ENCODE measurements at regions not wholly inside any gene's neighbourhood (a gene's known extent, or its start where the extent isn't known, plus 50 kb on each side); places are given as distances from the start of the nearest gene placed in this dataset.

DNA sequence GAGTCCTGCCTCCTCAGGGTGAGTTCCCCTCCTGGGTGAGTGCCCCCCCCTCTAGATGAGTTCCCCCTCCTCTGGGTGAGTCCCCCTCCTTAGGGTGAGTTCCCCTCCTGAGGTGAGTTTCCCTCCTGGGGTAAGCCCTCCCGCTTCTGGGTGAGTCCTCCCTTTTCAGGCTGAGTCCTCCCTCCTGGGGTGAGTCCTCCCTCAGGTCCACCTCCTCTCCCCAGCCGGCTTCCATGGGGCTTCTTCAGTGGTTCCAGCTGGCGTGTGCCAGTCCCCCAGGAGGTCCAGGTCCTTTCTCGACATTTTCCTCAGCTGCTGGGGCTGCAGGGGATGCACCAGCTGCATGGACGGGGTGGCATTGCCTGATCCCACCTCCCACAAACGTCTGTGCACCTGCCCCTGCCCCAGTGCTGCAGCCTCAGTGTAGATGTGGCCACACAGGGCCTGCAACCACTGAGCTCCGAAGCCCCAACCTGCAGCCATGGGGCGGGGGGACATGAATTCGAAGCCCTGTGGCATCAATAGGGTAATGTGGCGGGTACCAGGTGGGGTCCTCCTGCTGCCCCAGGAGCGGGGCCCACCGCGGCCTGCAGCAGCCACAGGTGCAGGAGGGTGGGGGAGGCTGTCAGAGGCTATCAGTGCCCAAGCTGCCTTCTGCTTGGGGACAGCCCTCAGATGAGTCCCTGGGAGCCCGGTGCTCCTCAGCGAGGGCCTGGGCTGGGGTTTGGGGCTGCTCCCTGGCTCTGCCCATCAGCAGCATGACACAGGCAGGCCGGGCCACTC is 101.3 kb upstream of the FGF3 start:
- Histone ChIP-seq H3K27me3 (ENCODE audit: control insufficient read depth, insufficient read depth, low read length) (peaks cover 57% of the 10 kb centered on the region), H3K36me3 (ENCODE audit: control insufficient read depth, insufficient read depth, low read length) (no peaks in the 10 kb centered on the region), H3K9me3 (ENCODE audit: control insufficient read depth, insufficient read depth, low read depth, low read length) (no peaks in the 10 kb centered on the region), H3K4me3 (ENCODE audit: low read depth, low read length) (no peak overlapping the region), H3K4me1 (ENCODE audit: control insufficient read depth, insufficient read depth, low read length) (peaks cover 14% of the 10 kb centered on the region), H3K9ac (ENCODE audit: low read length) (no peak overlapping the region), H3K27ac (ENCODE audit: low read depth, low read length) (no peak overlapping the region)

DNA sequence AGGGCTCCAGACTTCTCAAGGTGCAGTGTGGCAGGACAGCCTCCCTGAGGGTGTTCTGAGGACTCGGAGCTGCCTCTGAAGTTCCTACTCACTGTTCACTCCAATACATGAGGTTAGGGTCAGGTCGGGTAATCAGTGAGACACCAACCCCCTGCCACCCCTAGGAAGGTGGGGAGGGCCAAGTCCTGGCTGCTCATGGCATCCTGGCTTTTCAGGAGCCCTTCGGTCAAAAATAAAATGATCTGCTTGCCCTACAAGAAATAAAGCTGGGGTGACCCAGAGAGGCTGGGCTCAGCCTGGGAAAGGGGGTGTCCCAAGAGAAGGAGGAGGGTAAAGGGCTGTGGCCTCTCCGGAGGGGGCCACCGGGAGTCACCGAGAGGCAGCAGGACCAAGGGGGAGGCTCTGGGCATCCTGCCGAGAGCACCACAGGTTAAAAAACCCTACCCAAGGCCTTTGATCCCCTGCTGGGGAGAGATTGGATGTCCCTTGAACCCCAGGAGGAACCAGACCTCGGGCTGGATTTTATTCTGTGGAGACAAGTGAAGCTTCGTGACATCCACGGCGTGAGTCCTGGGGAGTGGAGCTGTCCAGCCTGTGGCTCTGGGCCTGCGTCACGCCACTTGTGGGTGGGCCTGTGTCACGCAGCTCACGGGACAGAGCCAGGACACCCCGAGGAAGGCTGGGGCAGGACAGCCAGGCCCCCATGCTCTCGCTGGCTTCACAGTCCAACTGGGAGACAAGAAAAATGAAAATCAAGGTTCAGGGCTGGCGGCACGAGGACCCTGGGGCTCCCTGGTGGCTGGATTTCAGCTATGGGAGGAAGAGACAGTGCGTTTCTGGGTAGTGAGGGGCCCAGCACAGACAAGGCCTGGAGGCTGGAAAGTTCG is 102.2 kb upstream of the FGF3 start:
- no peak overlapping the region for H3K4me3 ChIP-seq (ENCODE audit: low read depth, low read length)

DNA sequence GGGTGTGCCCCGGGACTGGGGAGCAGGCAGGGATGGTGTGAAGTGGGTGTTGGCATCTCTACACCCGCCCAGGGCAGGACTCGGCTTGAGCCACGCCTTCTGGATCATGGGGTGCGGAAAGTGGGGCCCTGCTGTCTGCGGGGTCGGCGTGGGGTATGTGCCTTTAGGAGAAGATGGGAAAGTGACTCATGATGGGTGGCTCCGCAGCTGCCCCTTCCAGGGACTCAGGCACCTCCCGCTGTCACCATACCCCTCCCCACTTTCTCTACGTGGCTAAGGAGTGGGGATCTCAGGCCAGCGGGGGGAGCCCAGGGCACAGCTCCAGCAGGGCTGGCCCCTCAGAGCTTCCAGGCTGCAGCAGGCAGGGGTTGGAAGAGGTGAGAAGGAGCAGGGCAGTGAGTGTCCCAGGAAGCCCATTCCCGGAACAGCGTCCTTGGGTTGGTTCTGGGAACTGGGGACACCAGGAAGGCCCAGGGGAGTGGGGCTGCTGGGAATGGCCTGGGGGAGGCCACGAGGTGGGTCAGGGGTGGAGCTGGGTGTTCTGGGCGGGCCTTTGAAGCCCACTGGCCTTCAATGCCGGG is 102.9 kb upstream of the FGF3 start:
- no peak overlapping the region for H3K27ac ChIP-seq (ENCODE audit: low read depth, low read length)
- H3K36me3 ChIP-seq (ENCODE audit: control insufficient read depth, insufficient read depth, low read length) = no peaks in the 10 kb centered on the region
- peaks cover 56% of the 10 kb centered on the region for H3K27me3 ChIP-seq (ENCODE audit: control insufficient read depth, insufficient read depth, low read length)
- H3K4me3 ChIP-seq (ENCODE audit: low read depth, low read length) = no peak overlapping the region
- no peaks in the 10 kb centered on the region for H3K9me3 ChIP-seq (ENCODE audit: control insufficient read depth, insufficient read depth, low read depth, low read length)
- no peak overlapping the region for H3K9ac ChIP-seq (ENCODE audit: low read length)
- peaks cover 14% of the 10 kb centered on the region for H3K4me1 ChIP-seq (ENCODE audit: control insufficient read depth, insufficient read depth, low read length)

More for the DNA sequence above, 102.2 kb upstream of the FGF3 start:
- H3K9ac ChIP-seq (ENCODE audit: low read length) = no peak overlapping the region
- H3K4me1 ChIP-seq (ENCODE audit: control insufficient read depth, insufficient read depth, low read length) = peaks cover 14% of the 10 kb centered on the region
- H3K36me3 ChIP-seq (ENCODE audit: control insufficient read depth, insufficient read depth, low read length) = no peaks in the 10 kb centered on the region
- no peaks in the 10 kb centered on the region for H3K9me3 ChIP-seq (ENCODE audit: control insufficient read depth, insufficient read depth, low read depth, low read length)
- H3K27me3 ChIP-seq (ENCODE audit: control insufficient read depth, insufficient read depth, low read length) = peaks cover 57% of the 10 kb centered on the region
- H3K27ac ChIP-seq (ENCODE audit: low read depth, low read length) = no peak overlapping the region

- Histone ChIP-seq H3K27ac (ENCODE audit: low read depth, low read length) (no peak overlapping the region), H3K36me3 (ENCODE audit: control insufficient read depth, insufficient read depth, low read length) (no peaks in the 10 kb centered on the region), H3K4me3 (ENCODE audit: low read depth, low read length) (no peak overlapping the region), H3K4me1 (ENCODE audit: control insufficient read depth, insufficient read depth, low read length) (peaks cover 14% of the 10 kb centered on the region), H3K27me3 (ENCODE audit: control insufficient read depth, insufficient read depth, low read length) (peaks cover 54% of the 10 kb centered on the region), H3K9ac (ENCODE audit: low read length) (no peak overlapping the region), H3K9me3 (ENCODE audit: control insufficient read depth, insufficient read depth, low read depth, low read length) (no peaks in the 10 kb centered on the region)
Observed at GRCh38 chr11:69922596-69923111, 103.4 kb upstream of the FGF3 start.

- H3K27me3 ChIP-seq (ENCODE audit: control insufficient read depth, insufficient read depth, low read length) = peaks cover 55% of the 10 kb centered on the region
- H3K9me3 ChIP-seq (ENCODE audit: control insufficient read depth, insufficient read depth, low read depth, low read length) = no peaks in the 10 kb centered on the region
- H3K36me3 ChIP-seq (ENCODE audit: control insufficient read depth, insufficient read depth, low read length) = no peaks in the 10 kb centered on the region
- no peak overlapping the region for H3K27ac ChIP-seq (ENCODE audit: low read depth, low read length)
- no peak overlapping the region for H3K9ac ChIP-seq (ENCODE audit: low read length)
- no peak overlapping the region for H3K4me3 ChIP-seq (ENCODE audit: low read depth, low read length)
- peaks cover 14% of the 10 kb centered on the region for H3K4me1 ChIP-seq (ENCODE audit: control insufficient read depth, insufficient read depth, low read length)
Observed at GRCh38 chr11:69923196-69923595, 104.0 kb upstream of the FGF3 start.

GRCh38 chr11:69923641-69924307 is 104.6 kb upstream of the FGF3 start:
- H3K27me3 ChIP-seq (ENCODE audit: control insufficient read depth, insufficient read depth, low read length) = peaks cover 55% of the 10 kb centered on the region
- no peak overlapping the region for H3K4me3 ChIP-seq (ENCODE audit: low read depth, low read length)

DNA sequence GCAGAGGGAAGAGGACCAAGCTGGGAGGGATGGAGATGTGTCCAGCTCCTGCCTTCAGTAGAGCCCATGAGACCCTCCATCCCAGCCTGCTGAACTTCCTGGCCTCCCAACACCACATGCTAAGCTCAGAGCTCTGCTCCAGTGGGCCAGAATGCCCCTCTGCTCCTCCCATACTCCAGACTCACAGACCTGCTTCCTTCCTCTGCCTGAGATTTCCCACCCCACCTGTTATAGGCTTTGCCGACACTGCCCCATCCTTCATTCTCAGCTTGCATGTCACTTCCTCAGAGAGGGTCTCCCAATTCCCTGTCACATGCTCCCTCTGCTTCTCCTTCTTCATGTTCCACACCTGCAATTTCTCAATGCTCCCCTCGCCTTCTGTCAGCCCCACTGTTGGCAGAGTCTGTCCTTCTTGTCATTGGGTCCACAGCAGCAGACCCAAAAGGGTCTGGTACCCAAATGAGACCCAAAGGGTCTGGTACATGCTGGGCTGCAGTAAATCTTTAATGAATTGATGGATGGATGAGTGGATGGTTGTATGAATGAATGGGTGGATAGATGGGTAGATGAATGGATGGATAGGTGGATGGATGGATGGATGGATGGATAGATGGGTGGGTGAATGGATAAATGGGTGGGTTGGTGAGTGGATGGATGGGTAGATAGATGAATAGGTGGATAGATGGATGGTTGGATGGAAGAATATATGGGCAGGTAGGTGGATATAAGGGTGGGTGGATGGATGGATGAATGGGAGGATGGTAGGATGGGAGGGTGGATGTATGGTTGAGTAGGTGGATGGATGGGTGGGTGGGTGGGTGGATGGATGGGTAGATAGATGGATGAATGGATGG is 105.3 kb upstream of the FGF3 start:
- 0 out of 2 replicates have a peak, but pooled peaks cover 2% of the 10 kb centered on the region for H3K9me3 ChIP-seq (ENCODE audit: control insufficient read depth, insufficient read depth, low read depth, low read length)
- H3K27me3 ChIP-seq (ENCODE audit: control insufficient read depth, insufficient read depth, low read length) = peaks cover 62% of the 10 kb centered on the region
- H3K27ac ChIP-seq (ENCODE audit: low read depth, low read length) = no peak overlapping the region
- H3K4me1 ChIP-seq (ENCODE audit: control insufficient read depth, insufficient read depth, low read length) = peaks cover 9% of the 10 kb centered on the region; the same call in 1 of the 2 replicates
- H3K9ac ChIP-seq (ENCODE audit: low read length) = no peak overlapping the region
- H3K4me3 ChIP-seq (ENCODE audit: low read depth, low read length) = no peak overlapping the region
- H3K36me3 ChIP-seq (ENCODE audit: control insufficient read depth, insufficient read depth, low read length) = no peaks in the 10 kb centered on the region

More at GRCh38 chr11:69923641-69924307, 104.6 kb upstream of the FGF3 start:
- Histone ChIP-seq H3K9me3 (ENCODE audit: control insufficient read depth, insufficient read depth, low read depth, low read length) (no peaks in the 10 kb centered on the region), H3K9ac (ENCODE audit: low read length) (no peak overlapping the region), H3K4me1 (ENCODE audit: control insufficient read depth, insufficient read depth, low read length) (peaks cover 9% of the 10 kb centered on the region; the same call in 1 of the 2 replicates), H3K36me3 (ENCODE audit: control insufficient read depth, insufficient read depth, low read length) (no peaks in the 10 kb centered on the region), H3K27ac (ENCODE audit: low read depth, low read length) (no peak overlapping the region)

DNA sequence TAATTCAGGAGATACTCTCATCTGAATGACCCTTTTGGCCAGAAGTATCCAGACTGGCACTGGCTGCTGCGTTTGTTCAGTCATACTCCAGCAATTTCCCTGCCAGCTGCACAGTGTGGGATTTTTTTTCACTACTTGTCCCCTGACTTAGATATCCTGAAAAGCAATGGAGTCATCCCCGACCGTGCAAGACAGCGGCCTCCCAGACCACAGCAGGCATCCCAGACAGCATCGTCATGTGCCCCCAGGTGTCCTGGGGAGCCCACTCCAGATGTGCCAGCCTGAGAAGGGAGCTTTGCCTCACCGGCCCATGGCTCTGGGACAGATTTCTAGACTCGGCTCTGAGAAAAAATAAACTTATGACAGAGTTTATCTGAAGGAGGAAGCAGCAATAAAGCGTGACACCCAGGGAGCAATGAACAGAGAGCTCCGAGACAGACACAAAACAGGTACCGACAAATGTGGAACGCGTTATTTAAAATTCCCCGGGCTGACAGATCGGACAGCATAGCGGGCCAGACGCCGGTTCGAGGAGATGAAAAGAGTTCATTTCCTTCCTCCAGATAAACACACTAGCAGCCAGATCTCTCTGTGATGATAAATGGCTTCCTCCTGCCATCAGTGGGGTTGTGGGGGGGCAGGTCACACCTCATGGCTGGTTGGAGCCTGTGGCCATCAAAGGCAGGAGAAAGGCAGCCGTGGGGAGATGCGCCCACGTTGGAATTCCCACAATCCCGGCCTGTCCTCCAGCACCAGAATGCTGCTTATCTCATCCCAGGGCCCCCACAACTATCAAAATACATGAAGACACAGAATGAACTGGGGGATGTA is 106.4 kb upstream of the FGF3 start:
- no peak overlapping the region; the same call in 1 of the 2 replicates for H3K27ac ChIP-seq (ENCODE audit: low read depth, low read length)
- H3K36me3 ChIP-seq (ENCODE audit: control insufficient read depth, insufficient read depth, low read length) = no peaks in the 10 kb centered on the region
- H3K4me3 ChIP-seq (ENCODE audit: low read depth, low read length) = no peak overlapping the region
- peaks cover 69% of the 10 kb centered on the region for H3K27me3 ChIP-seq (ENCODE audit: control insufficient read depth, insufficient read depth, low read length)
- H3K9me3 ChIP-seq (ENCODE audit: control insufficient read depth, insufficient read depth, low read depth, low read length) = 0 out of 2 replicates have a peak, but pooled peaks cover 5% of the 10 kb centered on the region
- peak overlapping the region; percentile 49 for H3K9ac ChIP-seq (ENCODE audit: low read length)
- H3K4me1 ChIP-seq (ENCODE audit: control insufficient read depth, insufficient read depth, low read length) = peaks cover 9% of the 10 kb centered on the region; the same call in 1 of the 2 replicates

GRCh38 chr11:69926376-69927050 is 107.3 kb upstream of the FGF3 start:
- H3K27me3 ChIP-seq (ENCODE audit: control insufficient read depth, insufficient read depth, low read length) = peaks cover 78% of the 10 kb centered on the region
- H3K9ac ChIP-seq (ENCODE audit: low read length) = peak overlapping the region; percentile 21
- peaks cover 9% of the 10 kb centered on the region; the same call in 1 of the 2 replicates for H3K4me1 ChIP-seq (ENCODE audit: control insufficient read depth, insufficient read depth, low read length)

More at GRCh38 chr11:69926376-69927050, 107.3 kb upstream of the FGF3 start:
- H3K27ac ChIP-seq (ENCODE audit: low read depth, low read length) = no peak overlapping the region
- no peak overlapping the region for H3K4me3 ChIP-seq (ENCODE audit: low read depth, low read length)
- H3K36me3 ChIP-seq (ENCODE audit: control insufficient read depth, insufficient read depth, low read length) = no peaks in the 10 kb centered on the region
- H3K9me3 ChIP-seq (ENCODE audit: control insufficient read depth, insufficient read depth, low read depth, low read length) = 0 out of 2 replicates have a peak, but pooled peaks cover 5% of the 10 kb centered on the region
